A673 (cell line): ENCODE measurements at regions not wholly inside any gene's neighbourhood (a gene's known extent, or its start where the extent isn't known, plus 50 kb on each side); places are given as distances from the start of the nearest gene placed in this dataset.

Experiments
- BruUV-seq: library from RNA; stranded (reverse); fragments of 400-500 nt; replicated peaks from 2 replicates; lab custom pipeline; 2021; lab: Mats Ljungman, UMichigan
- CTCF ChIA-PET: fragments of 300-600 bp; sonication (Branson Sonifier 250); formaldehyde crosslinking; loops from one replicate; lab custom pipeline; 2022; ENCODE audit warnings: antibody characterized with exemption; lab: Charles Lee
- POLR2A ChIA-PET: fragments of 300-600 bp; sonication (Branson Sonifier 250); formaldehyde crosslinking; loops from one replicate; lab custom pipeline; 2022; ENCODE audit warnings: antibody characterized with exemption; ENCODE audit not compliant: low non-redundant PET; lab: Charles Lee
- DNase-seq: peaks from one replicate; pipeline ENCODE4 v3.0.0-alpha.2; 2015; ENCODE audit warnings: low spot score
- H3K27ac ChIP-seq: fragments of 200-600 bp; sonication (generic); 2 replicates; pipeline ENCODE4 v1.5.1; 2016; ENCODE audit warnings: mixed run types, low read depth, mild to moderate bottlenecking, mixed read lengths, antibody characterized with exemption, low read length; ENCODE audit not compliant: poor library complexity, severe bottlenecking
- H3K27me3 ChIP-seq: fragments of 200-600 bp; sonication (generic); replicated peaks from 2 replicates; pipeline ENCODE4 v1.6.1; 2017; ENCODE audit warnings: mixed run types, low read depth, mild to moderate bottlenecking, mixed read lengths, antibody characterized with exemption, low read length; ENCODE audit not compliant: insufficient read depth, poor library complexity
- H3K36me3 ChIP-seq: fragments of 200-600 bp; sonication (generic); 2 replicates; pipeline ENCODE4 v1.6.1; 2016; ENCODE audit warnings: mixed run types, mild to moderate bottlenecking, mixed read lengths, antibody characterized with exemption, low read length; ENCODE audit not compliant: insufficient read depth, poor library complexity, severe bottlenecking
- H3K4me1 ChIP-seq: fragments of 200-600 bp; sonication (generic); 2 replicates; pipeline ENCODE4 v1.6.1; 2017; ENCODE audit warnings: mixed run types, mild to moderate bottlenecking, mixed read lengths, antibody characterized with exemption, low read length; ENCODE audit not compliant: insufficient read depth, poor library complexity, severe bottlenecking
- H3K4me3 ChIP-seq: fragments of 200-600 bp; sonication (generic); 2 replicates; pipeline ENCODE4 v1.5.1; 2016; ENCODE audit warnings: low read depth, mixed run types, mild to moderate bottlenecking, mixed read lengths, low read length; ENCODE audit not compliant: poor library complexity, severe bottlenecking
- H3K9me3 ChIP-seq: fragments of 200-600 bp; sonication (generic); 2 replicates; pipeline ENCODE4 v1.6.1; 2016; ENCODE audit warnings: mixed run types, low read depth, mild to moderate bottlenecking, mixed read lengths, antibody characterized with exemption, low read length; ENCODE audit not compliant: poor library complexity, severe bottlenecking
- CTCF ChIP-seq: fragments of 300-800, 200-600 bp; sonication (generic); conservative IDR thresholded peaks from 2 replicates; pipeline ENCODE4 v1.5.1; 2017; ENCODE audit warnings: low read depth, mild to moderate bottlenecking, antibody characterized with exemption, low read length, moderate library complexity, mixed read lengths
- EZH2 ChIP-seq: fragments of 200-600 bp; sonication (generic); IDR thresholded peaks from 2 replicates; pipeline ENCODE4 v1.6.1; 2017; ENCODE audit warnings: borderline replicate concordance, low read depth, mild to moderate bottlenecking, mixed read lengths, antibody characterized with exemption, low read length; ENCODE audit not compliant: poor library complexity, severe bottlenecking
- intact Hi-C: fragments of 100-400 bp; cut with micrococcal nuclease; formaldehyde crosslinking; loops from one replicate; pipeline ENCODE4 v1.10.0; 2022; ENCODE audit not compliant: unreplicated experiment

DNA sequence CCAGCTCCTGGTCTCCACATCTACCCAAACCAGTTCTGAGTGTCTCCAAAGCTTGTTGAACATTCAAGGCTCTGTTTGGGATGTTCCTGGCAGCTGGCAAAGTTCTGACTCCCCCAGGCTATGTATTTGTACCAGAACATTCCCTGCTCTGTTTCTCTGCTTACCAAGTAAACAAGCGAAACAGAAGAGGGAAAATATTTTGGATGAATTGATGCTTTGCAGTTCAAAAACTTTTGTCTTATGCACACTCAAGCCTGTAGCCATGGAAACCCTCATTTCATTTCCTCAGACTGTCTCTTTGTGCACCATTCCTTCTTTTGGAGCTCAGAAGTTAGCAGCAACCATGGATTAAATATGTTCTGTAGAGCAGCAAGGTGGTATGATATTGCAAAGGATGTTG, 145.8 kb downstream of the ACTL7B start:
- intact Hi-C loops = no loop called here
- no peak for TF ChIP-seq EZH2
- TF ChIP-seq CTCF = no peak
- no peaks in the 10 kb centered on the region for H3K9me3 ChIP-seq
- no TSS peak for BruUV-seq
- peaks cover 4% of the 10 kb centered on the region for H3K27me3 ChIP-seq
- H3K27ac ChIP-seq = no peak overlapping the region
- no peaks in the 10 kb centered on the region for H3K4me1 ChIP-seq
- CTCF ChIA-PET = no interaction called here
- no peak overlapping the region for H3K4me3 ChIP-seq
- no peaks in the 10 kb centered on the region for H3K36me3 ChIP-seq
- POLR2A ChIA-PET = no interaction called here
- DNase-seq = no peak

DNA sequence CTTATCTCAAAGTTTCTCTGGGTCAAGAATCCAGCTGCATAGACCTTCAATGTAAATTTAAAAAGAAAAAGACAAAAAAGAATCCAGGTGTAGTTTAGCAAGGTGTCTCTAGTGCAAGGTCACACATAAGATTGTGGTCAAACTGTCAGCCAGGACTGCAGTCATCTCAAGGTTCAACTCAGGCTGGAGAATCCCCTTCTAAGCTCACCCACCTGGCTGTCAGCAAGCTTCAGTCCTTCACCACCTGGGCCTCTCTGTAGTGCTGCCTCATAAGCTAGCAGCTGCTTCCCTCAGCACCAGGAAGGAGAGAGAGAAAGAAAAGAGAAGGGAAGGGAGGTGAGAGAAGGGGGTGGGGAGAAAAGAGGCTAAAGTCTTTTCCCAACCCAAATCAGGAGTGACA, 146.7 kb downstream of the ACTL7B start:
- Histone ChIP-seq H3K36me3 (no peaks in the 10 kb centered on the region), H3K4me3 (no peak overlapping the region), H3K4me1 (no peaks in the 10 kb centered on the region), H3K9me3 (no peaks in the 10 kb centered on the region), H3K27me3 (peaks cover 4% of the 10 kb centered on the region), H3K27ac (no peak overlapping the region)
- no peak for DNase-seq
- ChIA-PET CTCF (no interaction called here), POLR2A (no interaction called here)
- BruUV-seq = no TSS peak
- TF ChIP-seq EZH2 = no peak
- TF ChIP-seq CTCF = no peak
- intact Hi-C loops = no loop called here

DNA sequence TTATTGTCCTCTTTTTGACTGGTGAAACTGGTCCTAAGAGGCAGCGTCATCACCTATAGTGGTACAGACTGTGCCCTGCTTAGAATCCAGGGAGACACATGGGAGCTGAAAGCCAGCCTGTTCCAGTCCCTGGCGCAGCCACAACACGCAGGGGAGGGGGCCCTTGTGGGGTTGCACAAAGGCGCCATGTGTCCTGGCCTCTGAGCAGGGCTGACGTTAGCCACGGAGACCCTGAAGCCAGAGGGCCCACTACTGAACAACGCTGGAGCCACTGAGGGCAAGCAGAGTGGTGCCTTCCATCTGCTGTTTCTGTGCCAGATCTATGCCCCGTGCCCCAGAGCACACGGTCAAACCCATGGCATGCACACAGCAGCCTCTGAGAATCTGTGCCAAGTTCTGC, 147.3 kb downstream of the ACTL7B start:
- Histone ChIP-seq H3K27me3 (peaks cover 4% of the 10 kb centered on the region), H3K4me3 (no peak overlapping the region), H3K36me3 (no peaks in the 10 kb centered on the region), H3K4me1 (no peaks in the 10 kb centered on the region), H3K9me3 (no peaks in the 10 kb centered on the region), H3K27ac (no peak overlapping the region)
- ChIA-PET POLR2A (no interaction called here), CTCF (no interaction called here)
- intact Hi-C loops = no loop called here
- no peak for DNase-seq
- TF ChIP-seq CTCF = no peak
- no peak for TF ChIP-seq EZH2
- no TSS peak for BruUV-seq
